ENCODE measurements at regions not wholly inside any gene's neighbourhood (a gene's known extent, or its start where the extent isn't known, plus 50 kb on each side); places are given as distances from the start of the nearest gene placed in this dataset.
"Not testable (repeated sequence)": the region's sequence is repeated elsewhere in the genome, so short reads cannot be mapped to it uniquely, and the experiment has no call there.

DNA sequence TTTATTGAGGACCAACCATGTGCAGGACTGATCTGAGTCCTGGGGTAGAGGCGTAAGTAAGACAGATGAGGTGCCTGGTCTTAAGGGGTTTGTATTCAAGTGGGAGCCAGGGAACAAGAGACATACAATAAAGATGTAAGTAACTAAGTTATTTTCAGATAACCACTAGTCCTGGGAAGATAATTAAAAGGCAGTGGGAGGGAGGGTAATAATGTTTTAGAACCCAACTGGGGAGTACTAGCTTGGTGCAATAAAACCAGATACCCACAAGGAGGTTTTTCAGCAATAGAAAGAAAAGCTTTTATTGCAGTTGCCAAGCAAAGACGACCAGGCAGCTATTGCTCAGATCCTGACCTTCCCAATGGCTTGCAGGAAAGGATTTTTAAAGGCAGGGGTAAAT, 893.7 kb downstream of the UQCRFS1 start:
- ATAC-seq (peak in 1 of 2 donors; percentile 15), DNase-seq (ENCODE audit: low spot score) (no peak)
- Mint-ChIP-seq H3K27ac (no peak overlapping the region), H3K9me3 (no peaks in the 10 kb centered on the region), H3K4me1 (ENCODE audit: low read depth in 2 of 2) (no peaks in the 10 kb centered on the region), H3K4me3 (no peak overlapping the region), H3K36me3 (no peaks in the 10 kb centered on the region), H3K27me3 (peaks cover 2 to 10% of the 10 kb centered on the region in 2 donors)

DNA sequence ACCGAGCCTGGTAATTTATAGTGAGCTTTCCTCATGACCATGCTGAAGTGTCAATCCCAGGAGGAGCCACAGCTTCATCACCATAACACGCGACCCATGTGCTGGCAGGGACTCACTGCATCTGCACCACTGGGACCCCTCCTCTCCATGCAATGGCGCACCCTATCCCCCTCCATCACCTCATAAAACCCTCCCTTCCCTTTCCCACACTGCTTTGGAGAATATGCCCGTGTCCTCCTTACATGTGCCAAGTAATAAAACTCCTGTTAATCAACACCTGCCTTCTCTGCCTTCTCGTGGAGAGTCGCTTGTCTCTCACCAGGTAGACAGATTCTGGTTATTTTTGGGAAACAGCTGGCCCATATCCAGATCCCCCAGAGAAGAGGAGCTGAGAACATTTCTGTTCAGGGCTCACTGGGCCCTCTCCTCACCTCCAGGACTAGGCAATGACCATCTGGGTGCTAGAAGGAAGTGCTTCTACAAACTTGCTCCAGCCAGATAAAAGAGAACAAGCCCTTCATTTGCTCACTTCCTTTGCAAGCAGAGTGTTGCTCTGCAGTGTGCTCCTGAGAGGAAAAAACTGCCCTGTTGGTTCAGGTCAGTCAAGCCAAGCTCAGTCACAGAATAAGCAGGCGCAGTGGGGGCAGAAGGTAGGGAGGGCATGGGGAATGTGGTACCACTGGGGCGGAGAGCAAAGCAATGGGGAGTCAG, 894.3 kb downstream of the UQCRFS1 start:
- Mint-ChIP-seq H3K27me3 (peaks cover 4 to 10% of the 10 kb centered on the region in 2 donors), H3K4me1 (ENCODE audit: low read depth in 2 of 2) (no peaks in the 10 kb centered on the region), H3K9me3 (no peaks in the 10 kb centered on the region), H3K36me3 (no peaks in the 10 kb centered on the region), H3K4me3 (no peak overlapping the region), H3K27ac (no peak overlapping the region)
- ATAC-seq: no peak
- DNase-seq (ENCODE audit: low spot score): no peak

DNA sequence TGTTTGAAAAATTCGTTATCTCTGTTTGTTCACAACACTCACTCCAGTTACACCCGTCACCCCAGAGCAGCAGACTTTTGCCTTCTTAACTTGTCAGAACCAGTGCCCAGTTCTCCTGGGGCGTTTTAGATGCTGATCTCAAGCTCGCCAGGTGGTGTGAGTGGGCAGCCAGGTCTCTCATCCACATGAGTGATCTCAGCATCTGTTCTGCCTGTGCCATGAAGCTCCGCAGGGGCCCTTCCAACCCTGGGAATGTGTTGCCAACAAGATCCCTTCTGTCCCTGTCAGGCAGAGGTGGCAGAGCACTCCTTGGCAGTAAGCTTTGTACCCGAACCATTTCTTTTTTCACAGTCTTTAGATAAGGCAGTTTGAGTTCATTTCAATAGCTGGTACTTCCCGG, 896.5 kb downstream of the UQCRFS1 start:
- H3K27me3 Mint-ChIP-seq: peaks cover 6 to 10% of the 10 kb centered on the region in 2 donors
- no peak for DNase-seq (ENCODE audit: low spot score)
- no peak overlapping the region for H3K4me3 Mint-ChIP-seq
- no peaks in the 10 kb centered on the region for H3K9me3 Mint-ChIP-seq
- H3K36me3 Mint-ChIP-seq: no peaks in the 10 kb centered on the region
- H3K4me1 Mint-ChIP-seq (ENCODE audit: low read depth in 2 of 2): no peaks in the 10 kb centered on the region
- H3K27ac Mint-ChIP-seq: no peak overlapping the region
- no peak for ATAC-seq

DNA sequence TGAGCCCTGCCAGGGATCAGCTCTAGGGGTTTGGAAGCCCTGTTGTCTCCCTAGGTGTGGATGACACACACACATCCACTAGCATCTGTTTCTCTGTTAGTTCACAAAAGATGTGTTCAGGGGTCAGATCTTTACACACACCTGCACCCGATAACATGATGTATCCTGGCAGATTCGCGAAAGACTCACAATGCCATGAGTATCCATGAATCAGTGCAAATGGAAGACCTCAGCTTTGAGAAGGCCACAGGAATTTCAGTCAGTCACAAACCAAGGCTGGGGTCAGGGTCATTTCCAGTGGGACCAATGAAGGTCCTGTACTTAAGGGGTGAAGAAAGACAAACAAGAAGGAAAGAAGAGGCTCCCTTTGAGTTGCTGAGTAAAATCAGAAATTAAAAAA, 898.2 kb downstream of the UQCRFS1 start:
- H3K27me3 Mint-ChIP-seq: peaks cover 8 to 10% of the 10 kb centered on the region in 2 donors
- no peak overlapping the region for H3K27ac Mint-ChIP-seq
- H3K4me1 Mint-ChIP-seq (ENCODE audit: low read depth in 2 of 2): no peaks in the 10 kb centered on the region
- H3K4me3 Mint-ChIP-seq: no peak overlapping the region
- ATAC-seq (no peak), DNase-seq (ENCODE audit: low spot score) (no peak)
- no peaks in the 10 kb centered on the region for H3K9me3 Mint-ChIP-seq
- no peaks in the 10 kb centered on the region for H3K36me3 Mint-ChIP-seq

DNA sequence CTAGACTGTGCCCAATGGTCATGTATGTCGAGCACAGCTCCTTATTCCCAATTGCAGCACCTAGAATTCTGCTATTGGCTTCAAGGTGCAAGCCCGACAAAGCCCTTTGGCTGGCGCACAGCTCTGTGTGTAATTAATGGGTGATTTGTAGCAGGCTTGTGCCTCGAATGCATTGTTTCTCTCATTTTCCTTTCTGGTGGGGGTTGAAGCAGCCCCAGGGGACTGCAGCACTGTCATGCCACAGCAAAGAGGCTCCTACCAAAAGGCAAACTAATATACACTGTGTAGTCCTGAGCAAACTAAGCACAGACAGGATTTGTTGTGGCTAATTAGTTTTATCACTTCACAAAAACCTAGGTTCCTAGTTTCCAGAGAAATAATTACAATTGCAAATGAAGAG, 898.7 kb downstream of the UQCRFS1 start:
- no peak overlapping the region for H3K4me3 Mint-ChIP-seq
- H3K4me1 Mint-ChIP-seq (ENCODE audit: low read depth in 2 of 2): no peaks in the 10 kb centered on the region
- no peaks in the 10 kb centered on the region for H3K9me3 Mint-ChIP-seq
- H3K27me3 Mint-ChIP-seq: peaks cover 8 to 10% of the 10 kb centered on the region in 2 donors
- no peak overlapping the region for H3K27ac Mint-ChIP-seq
- ATAC-seq (no peak), DNase-seq (ENCODE audit: low spot score) (no peak)
- H3K36me3 Mint-ChIP-seq: no peaks in the 10 kb centered on the region

DNA sequence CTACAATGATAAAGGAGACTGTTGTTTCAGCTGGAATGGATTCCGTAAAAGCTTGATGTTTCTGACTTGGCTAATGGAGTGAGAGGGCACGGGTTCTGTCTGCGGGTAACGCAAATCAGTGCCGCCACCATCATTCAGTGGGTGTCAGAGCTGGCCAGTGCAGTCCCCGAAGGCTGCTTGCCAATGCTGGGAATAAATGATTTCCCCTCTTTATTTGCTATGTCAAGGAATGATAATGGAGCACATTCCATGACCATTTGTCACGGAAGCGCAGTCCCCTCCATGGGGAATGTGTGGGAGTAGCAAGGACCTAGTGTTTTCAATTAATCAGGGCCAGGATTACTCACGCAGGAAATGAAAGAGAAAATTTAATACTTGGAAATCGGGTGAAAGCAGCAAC, 899.3 kb downstream of the UQCRFS1 start:
- Mint-ChIP-seq H3K4me3 (no peak overlapping the region), H3K36me3 (no peaks in the 10 kb centered on the region), H3K27me3 (peaks cover 5 to 7% of the 10 kb centered on the region in 2 donors), H3K4me1 (ENCODE audit: low read depth in 2 of 2) (no peaks in the 10 kb centered on the region), H3K27ac (no peak overlapping the region), H3K9me3 (no peaks in the 10 kb centered on the region)
- DNase-seq (ENCODE audit: low spot score) (no peak), ATAC-seq (no peak)

DNA sequence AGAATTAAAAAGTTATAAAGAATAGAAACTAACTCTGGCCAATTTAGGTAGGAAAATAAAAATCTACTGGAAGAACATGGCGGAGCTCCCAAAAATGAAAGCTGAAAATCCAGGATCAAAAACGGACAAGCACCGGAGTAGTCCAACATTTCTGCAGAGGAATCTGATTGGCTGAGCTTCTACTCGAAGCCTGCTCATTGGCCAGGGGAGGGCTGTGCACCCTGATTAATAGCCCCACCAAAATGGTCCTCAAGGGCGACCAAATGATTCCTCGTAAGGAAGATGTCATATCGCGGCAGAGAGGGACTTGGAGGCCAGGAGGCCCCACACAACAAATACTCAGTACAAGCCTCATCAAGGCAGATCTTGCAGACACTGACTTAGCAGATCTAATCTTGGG, 900.7 kb downstream of the UQCRFS1 start:
- no peaks in the 10 kb centered on the region for H3K4me1 Mint-ChIP-seq (ENCODE audit: low read depth in 2 of 2)
- DNase-seq (ENCODE audit: low spot score) (no peak), ATAC-seq (no peak)
- H3K9me3 Mint-ChIP-seq: no peaks in the 10 kb centered on the region
- no peaks in the 10 kb centered on the region for H3K36me3 Mint-ChIP-seq
- peaks cover 0 to 6% of the 10 kb centered on the region in 2 donors for H3K27me3 Mint-ChIP-seq
- no peak overlapping the region for H3K4me3 Mint-ChIP-seq
- H3K27ac Mint-ChIP-seq: no peak overlapping the region

DNA sequence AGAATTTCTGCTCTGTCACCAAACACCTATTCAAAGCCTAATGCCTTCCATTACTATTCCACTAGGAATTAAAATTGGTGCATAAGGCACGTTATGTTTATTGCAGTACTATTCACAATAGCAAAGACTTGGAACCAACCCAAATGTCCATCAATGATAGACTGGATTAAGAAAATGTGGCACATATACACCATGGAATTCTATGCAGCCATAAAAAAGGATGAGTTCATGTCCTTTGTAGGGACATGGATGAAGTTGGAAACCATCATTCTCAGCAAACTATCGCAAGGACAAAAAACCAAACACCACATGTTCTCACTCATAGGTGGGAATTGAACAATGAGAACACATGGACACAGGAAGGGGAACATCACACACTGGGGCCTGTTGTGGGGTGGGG, 902.1 kb downstream of the UQCRFS1 start:
- H3K9me3 Mint-ChIP-seq; ATAC-seq; H3K4me1 Mint-ChIP-seq (ENCODE audit: low read depth in 2 of 2); H3K27me3 Mint-ChIP-seq; H3K27ac Mint-ChIP-seq; DNase-seq (ENCODE audit: low spot score); H3K4me3 Mint-ChIP-seq; H3K36me3 Mint-ChIP-seq: not testable (repeated sequence)

DNA sequence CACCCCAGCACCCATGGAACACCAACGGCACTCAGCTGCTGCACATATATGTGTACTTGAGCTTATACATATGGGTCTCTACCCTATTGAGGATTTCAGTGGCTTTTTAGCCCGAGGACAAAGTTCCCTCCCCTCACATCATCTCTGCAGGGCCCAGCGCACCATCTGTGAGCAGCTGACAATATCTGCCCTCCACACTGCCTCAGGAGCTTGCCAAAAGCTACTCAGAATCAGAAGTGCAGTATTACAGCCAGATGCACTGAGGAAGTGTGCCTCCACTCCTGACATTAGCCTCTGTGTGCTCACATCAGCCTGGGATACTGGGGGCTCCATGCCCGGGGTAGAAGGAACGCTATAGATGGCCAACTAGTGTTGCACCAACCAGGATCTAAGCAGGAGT, 903.9 kb downstream of the UQCRFS1 start:
- no peak overlapping the region for H3K4me3 Mint-ChIP-seq

DNA sequence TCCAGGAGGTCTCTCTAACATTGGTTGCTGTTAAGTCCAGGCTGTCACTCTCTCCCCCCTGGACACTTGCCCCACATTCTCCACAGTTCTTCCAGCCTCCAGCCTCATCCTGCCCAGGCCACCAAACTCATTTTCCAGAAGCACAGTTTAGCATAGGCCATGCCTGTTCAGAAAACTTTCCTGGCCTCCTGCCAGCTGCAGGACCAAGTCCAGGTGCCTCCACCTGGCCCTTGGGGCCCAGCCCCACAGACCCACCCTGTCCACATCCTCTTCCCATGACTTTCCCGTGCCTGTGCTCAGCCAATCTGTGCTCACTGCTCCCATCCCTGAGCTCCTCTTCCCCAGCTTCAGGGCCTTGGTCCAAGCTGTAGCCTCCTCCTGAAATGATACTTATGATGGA, 905.0 kb downstream of the UQCRFS1 start:
- no peak overlapping the region for H3K4me3 Mint-ChIP-seq
- H3K27me3 Mint-ChIP-seq: peaks cover 0 to 3% of the 10 kb centered on the region in 2 donors
- no peaks in the 10 kb centered on the region for H3K4me1 Mint-ChIP-seq (ENCODE audit: low read depth in 2 of 2)
- ATAC-seq (peak in 1 of 2 donors; percentile 41), DNase-seq (ENCODE audit: low spot score) (no peak)
- no peak overlapping the region for H3K27ac Mint-ChIP-seq
- H3K36me3 Mint-ChIP-seq: no peaks in the 10 kb centered on the region
- no peaks in the 10 kb centered on the region for H3K9me3 Mint-ChIP-seq

More for the DNA sequence above, 903.9 kb downstream of the UQCRFS1 start:
- DNase-seq (ENCODE audit: low spot score) (no peak), ATAC-seq (no peak)
- Mint-ChIP-seq H3K36me3 (no peaks in the 10 kb centered on the region), H3K27me3 (peaks cover 0 to 6% of the 10 kb centered on the region in 2 donors), H3K9me3 (no peaks in the 10 kb centered on the region), H3K4me1 (ENCODE audit: low read depth in 2 of 2) (no peaks in the 10 kb centered on the region), H3K27ac (no peak overlapping the region)

DNA sequence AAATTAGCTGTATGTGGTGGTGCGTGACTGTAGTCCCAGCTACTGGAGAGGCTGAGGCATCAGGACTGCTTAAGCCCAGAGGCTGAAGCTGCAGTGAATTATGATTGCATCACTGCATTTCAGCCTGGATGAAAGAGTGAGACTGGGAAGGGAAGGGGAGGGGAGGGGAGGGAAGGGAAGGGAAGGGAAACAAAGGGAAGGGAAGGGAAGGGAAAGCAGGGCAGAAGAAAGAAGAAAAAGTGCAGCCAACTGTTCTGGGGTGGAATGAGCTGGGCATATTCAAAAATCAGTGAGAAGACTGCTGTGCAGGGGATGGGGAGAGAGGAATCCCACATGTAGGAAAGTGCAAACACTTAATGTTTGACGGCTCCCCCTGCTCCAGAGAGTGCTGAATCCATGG, 905.5 kb downstream of the UQCRFS1 start:
- Mint-ChIP-seq H3K4me1 (ENCODE audit: low read depth in 2 of 2) (no peaks in the 10 kb centered on the region), H3K27ac (no peak overlapping the region), H3K4me3 (no peak overlapping the region), H3K27me3 (peaks cover 0 to 3% of the 10 kb centered on the region in 2 donors), H3K9me3 (no peaks in the 10 kb centered on the region), H3K36me3 (no peaks in the 10 kb centered on the region)
- DNase-seq (ENCODE audit: low spot score): no peak
- no peak for ATAC-seq

DNA sequence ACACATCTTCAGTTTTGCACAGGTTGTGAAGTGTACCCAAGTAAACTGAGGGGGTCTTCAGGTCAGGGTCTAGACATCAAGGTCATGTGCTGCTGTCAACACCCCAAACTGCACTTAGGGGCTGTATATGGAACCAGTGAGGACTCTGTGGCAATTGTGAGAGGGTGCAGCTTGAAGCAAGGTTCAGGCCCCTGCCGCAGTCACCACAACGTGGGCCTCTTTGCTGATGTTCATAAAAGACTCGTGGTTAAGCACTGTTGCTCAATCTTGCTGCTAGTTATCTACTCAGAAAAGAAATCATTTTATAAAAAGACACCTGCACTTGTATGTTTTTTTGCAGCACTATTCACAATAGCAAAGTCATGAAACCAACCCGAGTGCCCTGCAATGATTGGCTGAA, 907.4 kb downstream of the UQCRFS1 start:
- Mint-ChIP-seq H3K36me3 (no peaks in the 10 kb centered on the region), H3K9me3 (no peaks in the 10 kb centered on the region), H3K4me3 (no peak overlapping the region), H3K27me3 (peaks cover 0 to 3% of the 10 kb centered on the region in 2 donors), H3K4me1 (ENCODE audit: low read depth in 2 of 2) (no peaks in the 10 kb centered on the region), H3K27ac (no peak overlapping the region)
- DNase-seq (ENCODE audit: low spot score) (no peak), ATAC-seq (no peak)

DNA sequence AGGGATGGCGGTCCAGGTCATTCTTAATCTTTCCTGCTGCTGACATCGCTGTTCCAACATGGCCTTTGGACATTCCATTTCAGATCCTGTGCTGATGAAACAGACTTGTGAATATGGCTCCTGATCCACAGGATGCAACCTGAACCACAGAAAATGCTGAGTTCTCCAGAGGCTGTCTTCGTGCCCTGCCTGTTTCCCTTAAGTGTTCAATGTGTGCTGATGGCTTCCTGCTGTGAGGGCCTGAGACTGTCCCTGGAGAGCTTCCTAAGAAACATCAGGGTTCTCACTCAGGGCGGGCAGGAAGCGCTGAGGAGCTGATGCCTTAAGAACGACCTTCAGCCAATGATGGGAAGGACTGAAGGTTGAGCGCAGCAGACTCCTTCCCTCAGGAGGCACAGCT, 909.4 kb downstream of the UQCRFS1 start:
- no peak overlapping the region for H3K27ac Mint-ChIP-seq
- H3K9me3 Mint-ChIP-seq: no peaks in the 10 kb centered on the region
- no peaks in the 10 kb centered on the region for H3K27me3 Mint-ChIP-seq
- no peaks in the 10 kb centered on the region for H3K4me1 Mint-ChIP-seq (ENCODE audit: low read depth in 2 of 2)
- no peaks in the 10 kb centered on the region for H3K36me3 Mint-ChIP-seq
- DNase-seq (ENCODE audit: low spot score) (no peak), ATAC-seq (no peak)
- H3K4me3 Mint-ChIP-seq: no peak overlapping the region

DNA sequence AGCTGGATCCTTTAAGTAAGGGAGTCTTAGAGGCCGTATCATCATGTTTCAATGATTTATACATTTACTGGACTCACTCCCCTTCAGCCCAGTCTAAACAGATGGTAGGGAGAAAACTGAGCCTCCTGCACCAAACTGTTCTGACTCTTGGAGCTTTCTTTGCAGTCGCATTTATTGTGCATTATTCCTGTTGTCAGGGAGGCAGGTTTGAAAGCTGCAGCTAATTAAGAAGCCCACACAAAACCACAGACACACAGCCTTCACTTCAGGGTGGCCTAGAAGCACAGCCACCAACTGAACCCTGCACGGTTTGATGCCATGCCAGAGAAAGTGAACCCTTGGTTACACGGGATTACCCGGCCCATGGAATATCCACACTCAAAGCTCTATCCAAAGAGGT, 911.0 kb downstream of the UQCRFS1 start:
- Mint-ChIP-seq H3K36me3 (no peaks in the 10 kb centered on the region), H3K27ac (no peak overlapping the region), H3K4me1 (ENCODE audit: low read depth in 2 of 2) (no peaks in the 10 kb centered on the region), H3K9me3 (no peaks in the 10 kb centered on the region), H3K27me3 (peaks cover 0 to 2% of the 10 kb centered on the region in 2 donors), H3K4me3 (no peak overlapping the region)
- no peak for DNase-seq (ENCODE audit: low spot score)
- no peak for ATAC-seq

DNA sequence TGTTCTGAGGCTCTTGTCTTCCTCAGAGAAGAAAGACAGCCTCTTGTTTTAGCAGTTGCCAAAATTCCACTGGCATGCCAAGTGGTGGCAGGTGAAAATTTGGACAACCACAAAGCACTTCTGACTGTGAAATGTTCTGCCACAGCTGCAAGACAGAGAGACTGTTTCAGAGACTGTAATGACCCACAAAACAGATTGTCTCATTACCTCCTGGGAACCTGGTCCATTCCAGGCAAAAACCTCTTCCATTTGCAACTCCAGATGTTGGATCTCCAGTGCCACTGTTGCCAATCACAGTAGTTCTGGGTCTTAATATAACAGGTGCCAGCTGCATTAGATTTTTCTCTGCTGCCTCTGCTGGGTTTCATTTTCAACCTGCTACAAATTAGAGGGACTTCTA, 911.5 kb downstream of the UQCRFS1 start:
- no peak for DNase-seq (ENCODE audit: low spot score)
- peaks cover 0 to 6% of the 10 kb centered on the region in 2 donors for H3K27me3 Mint-ChIP-seq
- no peak for ATAC-seq
- H3K9me3 Mint-ChIP-seq: no peaks in the 10 kb centered on the region
- H3K4me1 Mint-ChIP-seq (ENCODE audit: low read depth in 2 of 2): no peaks in the 10 kb centered on the region
- no peak overlapping the region for H3K27ac Mint-ChIP-seq
- H3K36me3 Mint-ChIP-seq: no peaks in the 10 kb centered on the region
- H3K4me3 Mint-ChIP-seq: no peak overlapping the region
